GM12878 (cell line): ENCODE measurements at regions not wholly inside any gene's neighbourhood (a gene's known extent, or its start where the extent isn't known, plus 50 kb on each side); places are given as distances from the start of the nearest gene placed in this dataset.

ENCODE experiments used
- ATAC-seq: fragments of 200-7000 bp; cut with Tn5 transposase; 3 replicates; pipeline ENCODE4 v1.9.1; 2020; ENCODE audit warnings: mild to moderate bottlenecking, moderate library complexity
- BruUV-seq: library from RNA; stranded (reverse); fragments of 400-500 nt; replicated peaks from 2 replicates; lab custom pipeline; 2021; lab: Mats Ljungman, UMichigan
- CTCF ChIA-PET: fragments of 300-600 bp; sonication (Branson Sonifier 250); formaldehyde crosslinking; extraction: SDS; loops from one replicate; lab custom pipeline; 2021; ENCODE audit warnings: inconsistent platforms; lab: Yijun Ruan, JAX
- POLR2A ChIA-PET: fragments of 350-600 bp; formaldehyde crosslinking; extraction: SDS; loops from one replicate; lab custom pipeline; 2021; ENCODE audit warnings: inconsistent platforms; lab: Charles Lee
- RAD21 ChIA-PET: fragments of 300-600 bp; sonication (Branson Sonifier 250); formaldehyde crosslinking; loops from one replicate; lab custom pipeline; 2023; ENCODE audit warnings: antibody characterized with exemption; ENCODE audit not compliant: unreplicated experiment; lab: Charles Lee
- SMC1A ChIA-PET: fragments of 300-600 bp; sonication (Branson Sonifier 250); formaldehyde crosslinking; loops from one replicate; lab custom pipeline; 2023; ENCODE audit not compliant: unreplicated experiment, uncharacterized antibody; lab: Charles Lee
- DNase-seq: peaks from one replicate; pipeline ENCODE4 v3.0.0-alpha.2; 2011; ENCODE audit warnings: low read depth, low spot score
- FAIRE-seq: peaks from 3 replicates; lab custom pipeline; 2011; peaks lifted over from hg19 to GRCh38; lab: Jason Lieb, UNC
- H2AFZ ChIP-seq: 2 replicates; pipeline ENCODE4 v1.6.0; 2011; ENCODE audit warnings: low read depth, low read length, control low read depth; ENCODE audit not compliant: control insufficient read depth
- H3K27ac ChIP-seq: 2 replicates; pipeline ENCODE4 v1.5.1; 2011; ENCODE audit warnings: control low read depth; ENCODE audit not compliant: control insufficient read depth, insufficient read depth
- H3K27me3 ChIP-seq, 2 experiments: replicated peaks in 1 of 2; 2 replicates each; pipeline versions ENCODE4 v1.6.0 to v1.6.1; 2011; ENCODE audit warnings: low read length in 1 of 2; ENCODE audit not compliant: control insufficient read depth in 2 of 2, insufficient read depth in 2 of 2
- H3K36me3 ChIP-seq, 2 experiments: 2 replicates each; pipeline ENCODE4 v1.5.1; 2011; ENCODE audit warnings: low read length in 1 of 2; ENCODE audit not compliant: control insufficient read depth in 2 of 2, insufficient read depth in 2 of 2
- H3K4me1 ChIP-seq: 2 replicates; pipeline ENCODE4 v1.6.1; 2011; ENCODE audit warnings: mild to moderate bottlenecking, low read length, moderate library complexity, mixed read lengths; ENCODE audit not compliant: control insufficient read depth, insufficient read depth
- H3K4me2 ChIP-seq: 2 replicates; pipeline ENCODE4 v1.6.0; 2011; ENCODE audit warnings: control low read depth; ENCODE audit not compliant: control insufficient read depth, insufficient read depth
- H3K4me3 ChIP-seq: fragments of 200-600 bp; sonication (generic); 2 replicates; pipeline ENCODE4 v1.5.1; 2016
- H3K79me2 ChIP-seq: 2 replicates; pipeline ENCODE4 v1.6.0; 2011; ENCODE audit warnings: low read length; ENCODE audit not compliant: control insufficient read depth, insufficient read depth
- H3K9ac ChIP-seq: 2 replicates; pipeline ENCODE4 v1.8.0; 2011; ENCODE audit warnings: low read length, control low read depth, mixed read lengths; ENCODE audit not compliant: control insufficient read depth, insufficient read depth
- H3K9me3 ChIP-seq: replicated peaks from 3 replicates; pipeline ENCODE4 v1.5.1; 2011; ENCODE audit warnings: mild to moderate bottlenecking, low read length; ENCODE audit not compliant: control insufficient read depth, insufficient read depth
- H4K20me1 ChIP-seq: 2 replicates; pipeline ENCODE4 v1.6.0; 2011; ENCODE audit not compliant: control insufficient read depth, insufficient read depth
- BCL11A ChIP-seq: IDR thresholded peaks from 2 replicates; pipeline ENCODE4 v1.6.1; 2011; ENCODE audit warnings: low read depth, low read length
- BRCA1 ChIP-seq: IDR thresholded peaks from 2 replicates; pipeline ENCODE4 v1.6.1; 2011; ENCODE audit warnings: low read depth, low read length, improper control_type of control experiment
- ESRRA ChIP-seq: IDR thresholded peaks from 2 replicates; pipeline ENCODE4 v1.6.1; 2012; ENCODE audit warnings: mild to moderate bottlenecking, low read length, improper control_type of control experiment
- GABPA ChIP-seq: IDR thresholded peaks from 2 replicates; pipeline ENCODE4 v1.6.1; 2014; ENCODE audit warnings: antibody characterized with exemption, low read depth, mild to moderate bottlenecking, inconsistent platforms
- JUNB ChIP-seq: IDR thresholded peaks from 2 replicates; pipeline ENCODE4 v1.6.1; 2016; ENCODE audit warnings: antibody characterized with exemption, mild to moderate bottlenecking
- MXI1 ChIP-seq: fragments of 150-350 bp; IDR thresholded peaks from 2 replicates; pipeline ENCODE4 v1.6.1; 2011; ENCODE audit warnings: low read depth, mild to moderate bottlenecking, inconsistent platforms, low read length, improper control_type of control experiment
- NBN ChIP-seq: fragments of 450-650 bp; IDR thresholded peaks from 2 replicates; pipeline ENCODE4 v1.6.1; 2016
- RCOR1 ChIP-seq: conservative IDR thresholded peaks from 2 replicates; pipeline ENCODE4 v1.6.1; 2012; ENCODE audit warnings: low read depth, low read length, improper control_type of control experiment
- RFX5 ChIP-seq: IDR thresholded peaks from 2 replicates; pipeline ENCODE4 v1.6.1; 2011; ENCODE audit warnings: low read depth, low read length, improper control_type of control experiment
- TBL1XR1 ChIP-seq: IDR thresholded peaks from 2 replicates; pipeline ENCODE4 v1.6.1; 2012; ENCODE audit warnings: low read depth, low read length, improper control_type of control experiment
- ZNF274 ChIP-seq: IDR thresholded peaks from one replicate; pipeline ENCODE4 v1.8.0; 2011; ENCODE audit not compliant: insufficient read length, insufficient read depth
- WGBS: methylation state at CpG from one replicate; pipeline ENCODE4 v1.1.6; 2016; ENCODE audit warnings: low lambda C conversion rate; ENCODE audit not compliant: insufficient replicate concordance, insufficient coverage; ENCODE audit errors: missing lambda C conversion rate; 5-methylcytosine and 5-hydroxymethylcytosine counted together
- in situ Hi-C: fragments of 300-500 bp; cut with MboI; formaldehyde crosslinking; loops from 9 replicates; pipeline ENCODE4 v1.14.3; 2018; ENCODE audit warnings: mixed read lengths
- intact Hi-C: fragments of 100-400 bp; cut with micrococcal nuclease; formaldehyde crosslinking; loops from one replicate; pipeline ENCODE4 v1.14.2; 2022; ENCODE audit not compliant: unreplicated experiment
- TF ChIP-seq, protein P1 (sequence below): fragments of 450-650 bp; IDR thresholded peaks from 2 replicates; pipeline ENCODE4 v1.6.1; 2017; ENCODE audit warnings: mild to moderate bottlenecking
- TF ChIP-seq, protein P2 (sequence below): IDR thresholded peaks from 2 replicates; pipeline ENCODE4 v1.6.1; 2011; ENCODE audit warnings: low read depth, low read length, improper control_type of control experiment, borderline replicate concordance
- TF ChIP-seq, protein P3 (sequence below): fragments of 450-650 bp; IDR thresholded peaks from 2 replicates; pipeline ENCODE4 v1.6.1; 2016; ENCODE audit warnings: mild to moderate bottlenecking
- TF ChIP-seq, protein P4 (sequence below): fragments of 450-650 bp; IDR thresholded peaks from 2 replicates; pipeline ENCODE4 v1.6.1; 2017; ENCODE audit warnings: borderline replicate concordance

DNA sequence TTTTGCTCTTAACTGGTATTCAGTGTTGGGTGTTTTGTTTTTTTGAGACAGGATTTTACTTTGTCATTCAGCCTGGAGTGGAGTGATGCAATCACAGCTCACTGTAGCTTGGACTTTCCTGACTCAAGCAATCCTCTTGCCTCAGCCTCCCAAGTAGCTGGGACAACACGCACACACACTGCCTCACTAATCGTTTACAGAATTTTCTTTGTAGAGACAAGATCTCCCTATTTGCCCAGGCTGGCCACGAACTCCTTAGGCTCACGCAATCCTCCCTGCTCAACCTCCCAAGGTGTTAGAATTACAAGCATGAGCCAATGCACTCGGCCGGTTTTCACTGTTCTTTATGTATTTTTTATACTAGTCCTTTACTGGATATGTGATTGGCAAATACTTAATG, 51.0 kb upstream of the IGLL5 start:
- H3K79me2 ChIP-seq: no peaks in the 10 kb centered on the region
- no peak overlapping the region for H3K4me2 ChIP-seq
- no peak overlapping the region for H3K27ac ChIP-seq
- 69% methylated on average over 6 of the region's 6 CpGs for WGBS
- H3K4me3 ChIP-seq: no peak overlapping the region
- FAIRE-seq: no peak
- DNase-seq: no peak
- CTCF ChIA-PET: interaction anchor here (0.8 kb wide), 1 partner anchor 12 kb away, joined by 3 read pairs; no protein-coding TSS in a partner anchor
- no peaks in the 10 kb centered on the region; the same call in 1 of the 2 replicates for H3K4me1 ChIP-seq
- no peak for ATAC-seq
- no peaks in the 10 kb centered on the region for H4K20me1 ChIP-seq
- SMC1A ChIA-PET: interaction anchor here (0.9 kb wide), 1 partner anchor 23 kb away, joined by 3 read pairs; no protein-coding TSS in a partner anchor
- POLR2A ChIA-PET: no interaction called here
- H3K36me3 ChIP-seq: no peaks in the 10 kb centered on the region
- no peak overlapping the region for H2AFZ ChIP-seq
- H3K9ac ChIP-seq: no peak overlapping the region
- no peaks in the 10 kb centered on the region for H3K27me3 ChIP-seq
- in situ Hi-C loops: no loop called here
- intact Hi-C loops: no loop called here
- no TSS peak for BruUV-seq
- H3K9me3 ChIP-seq: no peaks in the 10 kb centered on the region
- RAD21 ChIA-PET: no interaction called here
- TF ChIP-seq, protein P1, sequence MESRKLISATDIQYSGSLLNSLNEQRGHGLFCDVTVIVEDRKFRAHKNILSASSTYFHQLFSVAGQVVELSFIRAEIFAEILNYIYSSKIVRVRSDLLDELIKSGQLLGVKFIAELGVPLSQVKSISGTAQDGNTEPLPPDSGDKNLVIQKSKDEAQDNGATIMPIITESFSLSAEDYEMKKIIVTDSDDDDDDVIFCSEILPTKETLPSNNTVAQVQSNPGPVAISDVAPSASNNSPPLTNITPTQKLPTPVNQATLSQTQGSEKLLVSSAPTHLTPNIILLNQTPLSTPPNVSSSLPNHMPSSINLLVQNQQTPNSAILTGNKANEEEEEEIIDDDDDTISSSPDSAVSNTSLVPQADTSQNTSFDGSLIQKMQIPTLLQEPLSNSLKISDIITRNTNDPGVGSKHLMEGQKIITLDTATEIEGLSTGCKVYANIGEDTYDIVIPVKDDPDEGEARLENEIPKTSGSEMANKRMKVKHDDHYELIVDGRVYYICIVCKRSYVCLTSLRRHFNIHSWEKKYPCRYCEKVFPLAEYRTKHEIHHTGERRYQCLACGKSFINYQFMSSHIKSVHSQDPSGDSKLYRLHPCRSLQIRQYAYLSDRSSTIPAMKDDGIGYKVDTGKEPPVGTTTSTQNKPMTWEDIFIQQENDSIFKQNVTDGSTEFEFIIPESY: no peak
- TF ChIP-seq ESRRA (no peak), MXI1 (no peak), JUNB (no peak), BCL11A (no peak), BRCA1 (no peak), NBN (no peak), RFX5 (no peak), RCOR1 (no peak), ZNF274 (no peak), GABPA (no peak), TBL1XR1 (no peak)
- TF ChIP-seq, protein P2, sequence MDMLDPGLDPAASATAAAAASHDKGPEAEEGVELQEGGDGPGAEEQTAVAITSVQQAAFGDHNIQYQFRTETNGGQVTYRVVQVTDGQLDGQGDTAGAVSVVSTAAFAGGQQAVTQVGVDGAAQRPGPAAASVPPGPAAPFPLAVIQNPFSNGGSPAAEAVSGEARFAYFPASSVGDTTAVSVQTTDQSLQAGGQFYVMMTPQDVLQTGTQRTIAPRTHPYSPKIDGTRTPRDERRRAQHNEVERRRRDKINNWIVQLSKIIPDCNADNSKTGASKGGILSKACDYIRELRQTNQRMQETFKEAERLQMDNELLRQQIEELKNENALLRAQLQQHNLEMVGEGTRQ: no peak
- TF ChIP-seq, protein P3, sequence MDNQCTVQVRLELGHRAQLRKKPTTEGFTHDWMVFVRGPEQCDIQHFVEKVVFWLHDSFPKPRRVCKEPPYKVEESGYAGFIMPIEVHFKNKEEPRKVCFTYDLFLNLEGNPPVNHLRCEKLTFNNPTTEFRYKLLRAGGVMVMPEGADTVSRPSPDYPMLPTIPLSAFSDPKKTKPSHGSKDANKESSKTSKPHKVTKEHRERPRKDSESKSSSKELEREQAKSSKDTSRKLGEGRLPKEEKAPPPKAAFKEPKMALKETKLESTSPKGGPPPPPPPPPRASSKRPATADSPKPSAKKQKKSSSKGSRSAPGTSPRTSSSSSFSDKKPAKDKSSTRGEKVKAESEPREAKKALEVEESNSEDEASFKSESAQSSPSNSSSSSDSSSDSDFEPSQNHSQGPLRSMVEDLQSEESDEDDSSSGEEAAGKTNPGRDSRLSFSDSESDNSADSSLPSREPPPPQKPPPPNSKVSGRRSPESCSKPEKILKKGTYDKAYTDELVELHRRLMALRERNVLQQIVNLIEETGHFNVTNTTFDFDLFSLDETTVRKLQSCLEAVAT: no peak
- TF ChIP-seq, protein P4, sequence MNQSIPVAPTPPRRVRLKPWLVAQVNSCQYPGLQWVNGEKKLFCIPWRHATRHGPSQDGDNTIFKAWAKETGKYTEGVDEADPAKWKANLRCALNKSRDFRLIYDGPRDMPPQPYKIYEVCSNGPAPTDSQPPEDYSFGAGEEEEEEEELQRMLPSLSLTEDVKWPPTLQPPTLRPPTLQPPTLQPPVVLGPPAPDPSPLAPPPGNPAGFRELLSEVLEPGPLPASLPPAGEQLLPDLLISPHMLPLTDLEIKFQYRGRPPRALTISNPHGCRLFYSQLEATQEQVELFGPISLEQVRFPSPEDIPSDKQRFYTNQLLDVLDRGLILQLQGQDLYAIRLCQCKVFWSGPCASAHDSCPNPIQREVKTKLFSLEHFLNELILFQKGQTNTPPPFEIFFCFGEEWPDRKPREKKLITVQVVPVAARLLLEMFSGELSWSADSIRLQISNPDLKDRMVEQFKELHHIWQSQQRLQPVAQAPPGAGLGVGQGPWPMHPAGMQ: no peak
